ENCODE measurements at regions not wholly inside any gene's neighbourhood (a gene's known extent, or its start where the extent isn't known, plus 50 kb on each side); places are given as distances from the start of the nearest gene placed in this dataset.

DNA sequence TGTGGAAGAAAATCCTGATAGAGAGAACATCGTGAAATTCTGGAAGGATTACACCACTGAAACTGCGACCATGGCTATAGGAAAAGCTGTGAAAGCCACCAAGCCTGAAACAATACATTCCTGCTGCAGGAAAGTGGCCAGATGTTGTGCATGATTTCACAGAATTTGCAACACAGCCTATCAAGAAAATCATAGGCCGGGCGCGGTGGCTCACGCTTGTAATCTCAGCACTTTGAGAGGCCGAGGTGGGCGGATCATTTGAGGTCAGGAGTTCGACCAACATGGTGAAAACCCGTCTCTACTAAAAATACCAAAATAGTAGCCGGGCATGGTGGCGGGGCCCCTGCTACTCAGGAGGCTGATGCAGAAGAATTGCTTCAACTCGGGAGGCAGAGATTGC lies 360.2 kb downstream of the CDH7 start:
- Histone ChIP-seq H3K27me3 (replicated peaks in 2 of 5; ENCODE audit: control insufficient read depth in 4 of 5, insufficient read depth in 5 of 5, low read length in 4 of 5) (no peaks in the 10 kb centered on the region), H3K4me3 (ENCODE audit: control insufficient read depth in 1 of 7, extremely low read depth in 1 of 7, insufficient read depth in 4 of 7, low read depth in 2 of 7, low read length in 6 of 7) (no peak overlapping the region), H3K4me1 (ENCODE audit: control extremely low read depth in 1 of 4, control insufficient read depth in 4 of 4, insufficient read depth in 4 of 4, low read length in 3 of 4) (no peaks in the 10 kb centered on the region), H3K27ac (ENCODE audit: insufficient read depth in 1 of 2, low read depth in 1 of 2, low read length in 2 of 2, poor library complexity in 1 of 2, severe bottlenecking in 2 of 2) (no peak overlapping the region), H3K9me3 (ENCODE audit: control extremely low read depth in 1 of 5, control insufficient read depth in 4 of 5, insufficient read depth in 2 of 5, low read depth in 1 of 5, low read length in 4 of 5) (no peaks in the 10 kb centered on the region), H3K36me3 (ENCODE audit: control insufficient read depth in 4 of 4, insufficient read depth in 4 of 4, low read length in 3 of 4) (no peaks in the 10 kb centered on the region)
- ChIA-PET POLR2A (no interaction called here), CTCF (no interaction called here)
- DNase-seq = no peak
- 98% methylated on average over 10 of the region's 13 CpGs for WGBS (ENCODE audit: insufficient coverage)

DNA sequence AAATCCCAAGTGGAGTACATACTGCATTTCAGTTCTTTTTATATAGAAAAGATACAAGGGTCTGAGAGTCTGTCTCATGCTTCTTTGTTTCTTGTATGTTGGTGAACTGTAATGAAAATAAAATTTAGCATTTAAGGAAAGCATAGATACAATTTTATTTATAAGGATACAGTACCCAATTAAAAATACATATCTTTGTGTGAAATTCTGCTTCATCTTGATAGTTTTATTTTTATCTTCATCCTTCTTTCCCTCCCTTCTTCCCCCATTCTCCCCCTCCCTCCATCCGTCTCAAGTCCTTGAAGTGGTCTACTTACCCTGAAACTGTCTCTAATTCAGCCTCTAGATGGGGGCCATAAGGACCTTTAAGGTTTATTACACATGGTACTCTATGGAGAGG lies 359.8 kb downstream of the CDH7 start:
- CTCF ChIA-PET = no interaction called here
- WGBS (ENCODE audit: insufficient coverage) = no CpG with 5 or more reads among the region's 1 CpG
- POLR2A ChIA-PET = no interaction called here

DNA sequence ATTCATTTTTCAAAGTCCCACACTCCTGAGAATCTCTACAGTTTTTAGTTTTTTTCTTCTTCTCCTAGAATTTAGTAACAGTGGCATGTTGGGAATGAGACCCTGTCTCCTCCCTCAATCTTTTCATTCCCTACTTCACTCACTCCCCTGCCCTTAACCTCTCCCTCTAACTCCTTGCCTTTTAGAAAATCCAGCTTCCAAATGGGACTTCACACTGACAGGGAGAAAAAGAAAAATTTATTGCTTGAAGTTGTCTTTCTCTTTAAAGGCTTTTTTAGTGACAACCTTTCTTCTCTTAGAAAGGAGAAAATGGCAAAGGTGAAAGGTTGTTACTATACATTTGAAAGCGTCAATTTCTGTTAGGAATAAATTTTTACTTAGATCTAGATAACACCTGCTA lies 359.2 kb downstream of the CDH7 start:
- POLR2A ChIA-PET = no interaction called here
- WGBS (ENCODE audit: insufficient coverage) = no CpG with 5 or more reads among the region's 1 CpG
- Histone ChIP-seq H3K9me3 (ENCODE audit: control extremely low read depth in 1 of 5, control insufficient read depth in 4 of 5, insufficient read depth in 2 of 5, low read depth in 1 of 5, low read length in 4 of 5) (no peaks in the 10 kb centered on the region), H3K4me3 (ENCODE audit: control insufficient read depth in 1 of 7, extremely low read depth in 1 of 7, insufficient read depth in 4 of 7, low read depth in 2 of 7, low read length in 6 of 7) (no peak overlapping the region), H3K27me3 (replicated peaks in 2 of 5; ENCODE audit: control insufficient read depth in 4 of 5, insufficient read depth in 5 of 5, low read length in 4 of 5) (no peaks in the 10 kb centered on the region), H3K27ac (ENCODE audit: insufficient read depth in 1 of 2, low read depth in 1 of 2, low read length in 2 of 2, poor library complexity in 1 of 2, severe bottlenecking in 2 of 2) (no peak overlapping the region), H3K36me3 (ENCODE audit: control insufficient read depth in 4 of 4, insufficient read depth in 4 of 4, low read length in 3 of 4) (no peaks in the 10 kb centered on the region), H3K4me1 (ENCODE audit: control extremely low read depth in 1 of 4, control insufficient read depth in 4 of 4, insufficient read depth in 4 of 4, low read length in 3 of 4) (no peaks in the 10 kb centered on the region)
- CTCF ChIA-PET = no interaction called here
- DNase-seq = no peak

More for the DNA sequence above, 359.8 kb downstream of the CDH7 start:
- H3K27ac ChIP-seq (ENCODE audit: insufficient read depth in 1 of 2, low read depth in 1 of 2, low read length in 2 of 2, poor library complexity in 1 of 2, severe bottlenecking in 2 of 2) = no peak overlapping the region
- H3K9me3 ChIP-seq (ENCODE audit: control extremely low read depth in 1 of 5, control insufficient read depth in 4 of 5, insufficient read depth in 2 of 5, low read depth in 1 of 5, low read length in 4 of 5) = no peaks in the 10 kb centered on the region
- no peaks in the 10 kb centered on the region for H3K4me1 ChIP-seq (ENCODE audit: control extremely low read depth in 1 of 4, control insufficient read depth in 4 of 4, insufficient read depth in 4 of 4, low read length in 3 of 4)
- no peak for DNase-seq
- H3K27me3 ChIP-seq (replicated peaks in 2 of 5; ENCODE audit: control insufficient read depth in 4 of 5, insufficient read depth in 5 of 5, low read length in 4 of 5) = no peaks in the 10 kb centered on the region
- H3K36me3 ChIP-seq (ENCODE audit: control insufficient read depth in 4 of 4, insufficient read depth in 4 of 4, low read length in 3 of 4) = no peaks in the 10 kb centered on the region
- no peak overlapping the region for H3K4me3 ChIP-seq (ENCODE audit: control insufficient read depth in 1 of 7, extremely low read depth in 1 of 7, insufficient read depth in 4 of 7, low read depth in 2 of 7, low read length in 6 of 7)

DNA sequence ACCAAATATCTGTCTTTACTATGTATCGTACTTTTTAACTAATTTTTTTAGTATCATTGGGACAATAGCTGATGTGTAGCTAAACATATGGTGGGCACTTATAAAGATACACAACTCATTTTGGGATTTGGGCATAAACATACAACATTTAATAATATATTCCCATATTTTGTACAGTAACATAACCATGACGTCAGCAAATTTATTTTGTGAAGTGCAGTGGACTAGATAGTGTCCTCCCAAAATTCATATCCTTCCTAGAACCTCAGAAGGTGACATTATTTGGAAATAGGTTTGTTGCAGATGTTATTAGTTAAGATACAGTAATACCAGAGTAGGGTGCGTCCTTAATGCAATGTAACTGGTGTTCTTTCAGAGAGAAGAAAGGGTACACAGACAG lies 356.7 kb downstream of the CDH7 start:
- Histone ChIP-seq H3K36me3 (ENCODE audit: control insufficient read depth in 4 of 4, insufficient read depth in 4 of 4, low read length in 3 of 4) (no peaks in the 10 kb centered on the region), H3K4me1 (ENCODE audit: control extremely low read depth in 1 of 4, control insufficient read depth in 4 of 4, insufficient read depth in 4 of 4, low read length in 3 of 4) (no peaks in the 10 kb centered on the region), H3K27ac (ENCODE audit: insufficient read depth in 1 of 2, low read depth in 1 of 2, low read length in 2 of 2, poor library complexity in 1 of 2, severe bottlenecking in 2 of 2) (no peak overlapping the region), H3K27me3 (replicated peaks in 2 of 5; ENCODE audit: control insufficient read depth in 4 of 5, insufficient read depth in 5 of 5, low read length in 4 of 5) (no peaks in the 10 kb centered on the region), H3K9me3 (ENCODE audit: control extremely low read depth in 1 of 5, control insufficient read depth in 4 of 5, insufficient read depth in 2 of 5, low read depth in 1 of 5, low read length in 4 of 5) (no peaks in the 10 kb centered on the region), H3K4me3 (ENCODE audit: control insufficient read depth in 1 of 7, extremely low read depth in 1 of 7, insufficient read depth in 4 of 7, low read depth in 2 of 7, low read length in 6 of 7) (no peak overlapping the region)
- 100% methylated on average over 1 of the region's 3 CpGs for WGBS (ENCODE audit: insufficient coverage)
- ChIA-PET POLR2A (no interaction called here), CTCF (no interaction called here)
- no peak for DNase-seq

DNA sequence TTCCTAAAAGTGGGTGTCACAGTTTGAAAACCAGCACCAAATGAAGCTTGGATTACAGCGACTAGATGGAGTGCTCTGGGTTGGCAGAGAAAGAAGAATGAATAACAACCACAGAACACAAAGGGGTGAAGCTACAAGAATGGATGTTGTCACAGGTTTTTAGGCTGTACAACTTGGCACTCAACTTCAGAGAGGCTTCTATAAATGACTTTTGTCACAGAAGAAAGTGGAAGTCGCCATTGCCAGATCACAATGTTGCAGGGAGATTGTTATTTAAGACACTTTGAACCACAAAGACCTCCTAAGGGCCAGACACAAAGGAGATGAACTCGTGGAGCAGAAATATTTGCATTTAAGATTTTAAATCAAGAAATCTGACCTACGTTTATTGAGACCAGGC lies 354.2 kb downstream of the CDH7 start:
- Histone ChIP-seq H3K36me3 (ENCODE audit: control insufficient read depth in 4 of 4, insufficient read depth in 4 of 4, low read length in 3 of 4) (no peaks in the 10 kb centered on the region), H3K9me3 (ENCODE audit: control extremely low read depth in 1 of 5, control insufficient read depth in 4 of 5, insufficient read depth in 2 of 5, low read depth in 1 of 5, low read length in 4 of 5) (no peaks in the 10 kb centered on the region), H3K4me3 (ENCODE audit: control insufficient read depth in 1 of 7, extremely low read depth in 1 of 7, insufficient read depth in 4 of 7, low read depth in 2 of 7, low read length in 6 of 7) (no peak overlapping the region), H3K4me1 (ENCODE audit: control extremely low read depth in 1 of 4, control insufficient read depth in 4 of 4, insufficient read depth in 4 of 4, low read length in 3 of 4) (no peaks in the 10 kb centered on the region), H3K27ac (ENCODE audit: insufficient read depth in 1 of 2, low read depth in 1 of 2, low read length in 2 of 2, poor library complexity in 1 of 2, severe bottlenecking in 2 of 2) (no peak overlapping the region), H3K27me3 (replicated peaks in 2 of 5; ENCODE audit: control insufficient read depth in 4 of 5, insufficient read depth in 5 of 5, low read length in 4 of 5) (no peaks in the 10 kb centered on the region)
- ChIA-PET CTCF (no interaction called here), POLR2A (no interaction called here)
- WGBS (ENCODE audit: insufficient coverage) = 33% methylated on average over 1 of the region's 4 CpGs
- DNase-seq = no peak

DNA sequence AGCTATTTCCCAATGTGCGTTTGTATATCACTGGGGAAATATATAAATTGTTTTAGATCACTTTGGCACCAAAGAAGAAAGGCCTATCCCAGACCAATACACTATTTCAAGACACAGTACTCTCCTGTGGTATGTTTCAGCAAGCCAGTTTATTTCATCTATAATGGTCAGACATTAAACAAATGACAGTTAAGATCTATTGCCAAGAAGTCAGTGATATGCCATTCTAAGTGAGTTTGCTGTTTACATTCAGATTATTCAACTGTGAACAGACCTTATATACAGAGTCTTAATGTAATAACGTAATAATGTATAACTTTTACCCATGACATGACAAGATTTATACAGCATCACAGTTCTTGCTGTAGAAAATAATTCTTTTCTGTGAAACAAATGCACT lies 352.7 kb downstream of the CDH7 start:
- no peak for DNase-seq
- no peaks in the 10 kb centered on the region for H3K36me3 ChIP-seq (ENCODE audit: control insufficient read depth in 4 of 4, insufficient read depth in 4 of 4, low read length in 3 of 4)
- H3K4me1 ChIP-seq (ENCODE audit: control extremely low read depth in 1 of 4, control insufficient read depth in 4 of 4, insufficient read depth in 4 of 4, low read length in 3 of 4) = no peaks in the 10 kb centered on the region
- POLR2A ChIA-PET = no interaction called here
- H3K27ac ChIP-seq (ENCODE audit: insufficient read depth in 1 of 2, low read depth in 1 of 2, low read length in 2 of 2, poor library complexity in 1 of 2, severe bottlenecking in 2 of 2) = no peak overlapping the region
- no peaks in the 10 kb centered on the region for H3K9me3 ChIP-seq (ENCODE audit: control extremely low read depth in 1 of 5, control insufficient read depth in 4 of 5, insufficient read depth in 2 of 5, low read depth in 1 of 5, low read length in 4 of 5)
- H3K4me3 ChIP-seq (ENCODE audit: control insufficient read depth in 1 of 7, extremely low read depth in 1 of 7, insufficient read depth in 4 of 7, low read depth in 2 of 7, low read length in 6 of 7) = no peak overlapping the region
- H3K27me3 ChIP-seq (replicated peaks in 2 of 5; ENCODE audit: control insufficient read depth in 4 of 5, insufficient read depth in 5 of 5, low read length in 4 of 5) = no peaks in the 10 kb centered on the region
- no CpG with 5 or more reads among the region's 2 CpGs for WGBS (ENCODE audit: insufficient coverage)
- CTCF ChIA-PET = no interaction called here

DNA sequence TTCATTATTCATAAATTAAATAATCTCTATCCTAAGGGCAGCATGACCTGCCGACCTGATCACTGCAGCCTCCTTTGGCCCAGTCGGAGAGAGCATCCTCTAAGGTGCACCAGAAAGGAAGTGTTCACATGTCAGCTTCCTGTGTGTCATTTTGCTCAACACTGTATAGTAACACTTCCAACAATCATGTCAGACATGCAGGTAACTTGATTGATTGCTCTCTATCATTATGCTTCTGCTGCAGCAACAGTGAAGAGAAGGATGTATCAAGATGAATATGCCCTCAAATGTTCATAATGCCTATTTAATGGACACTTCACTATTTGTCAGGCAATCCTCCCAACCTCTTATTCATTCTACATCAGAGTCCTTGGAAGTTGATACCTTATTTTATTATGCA lies 332.3 kb downstream of the CDH7 start:
- ChIA-PET POLR2A (no interaction called here), CTCF (no interaction called here)
- 100% methylated on average over 2 of the region's 2 CpGs for WGBS (ENCODE audit: insufficient coverage)
- no peaks in the 10 kb centered on the region for H3K9me3 ChIP-seq (ENCODE audit: control extremely low read depth in 1 of 5, control insufficient read depth in 4 of 5, insufficient read depth in 2 of 5, low read depth in 1 of 5, low read length in 4 of 5)
- no peak overlapping the region for H3K27ac ChIP-seq (ENCODE audit: insufficient read depth in 1 of 2, low read depth in 1 of 2, low read length in 2 of 2, poor library complexity in 1 of 2, severe bottlenecking in 2 of 2)
- H3K4me3 ChIP-seq (ENCODE audit: control insufficient read depth in 1 of 7, extremely low read depth in 1 of 7, insufficient read depth in 4 of 7, low read depth in 2 of 7, low read length in 6 of 7) = no peak overlapping the region
- H3K27me3 ChIP-seq (replicated peaks in 2 of 5; ENCODE audit: control insufficient read depth in 4 of 5, insufficient read depth in 5 of 5, low read length in 4 of 5) = no peaks in the 10 kb centered on the region
- H3K4me1 ChIP-seq (ENCODE audit: control extremely low read depth in 1 of 4, control insufficient read depth in 4 of 4, insufficient read depth in 4 of 4, low read length in 3 of 4) = no peaks in the 10 kb centered on the region
- no peak for DNase-seq
- no peaks in the 10 kb centered on the region for H3K36me3 ChIP-seq (ENCODE audit: control insufficient read depth in 4 of 4, insufficient read depth in 4 of 4, low read length in 3 of 4)

Data from common myeloid progenitor, CD34-positive (primary cell).